ENCODE measurements at regions not wholly inside any gene's neighbourhood (a gene's known extent, or its start where the extent isn't known, plus 50 kb on each side); places are given as distances from the start of the nearest gene placed in this dataset.
"Not testable (repeated sequence)": the region's sequence is repeated elsewhere in the genome, so short reads cannot be mapped to it uniquely, and the experiment has no call there.

DNA sequence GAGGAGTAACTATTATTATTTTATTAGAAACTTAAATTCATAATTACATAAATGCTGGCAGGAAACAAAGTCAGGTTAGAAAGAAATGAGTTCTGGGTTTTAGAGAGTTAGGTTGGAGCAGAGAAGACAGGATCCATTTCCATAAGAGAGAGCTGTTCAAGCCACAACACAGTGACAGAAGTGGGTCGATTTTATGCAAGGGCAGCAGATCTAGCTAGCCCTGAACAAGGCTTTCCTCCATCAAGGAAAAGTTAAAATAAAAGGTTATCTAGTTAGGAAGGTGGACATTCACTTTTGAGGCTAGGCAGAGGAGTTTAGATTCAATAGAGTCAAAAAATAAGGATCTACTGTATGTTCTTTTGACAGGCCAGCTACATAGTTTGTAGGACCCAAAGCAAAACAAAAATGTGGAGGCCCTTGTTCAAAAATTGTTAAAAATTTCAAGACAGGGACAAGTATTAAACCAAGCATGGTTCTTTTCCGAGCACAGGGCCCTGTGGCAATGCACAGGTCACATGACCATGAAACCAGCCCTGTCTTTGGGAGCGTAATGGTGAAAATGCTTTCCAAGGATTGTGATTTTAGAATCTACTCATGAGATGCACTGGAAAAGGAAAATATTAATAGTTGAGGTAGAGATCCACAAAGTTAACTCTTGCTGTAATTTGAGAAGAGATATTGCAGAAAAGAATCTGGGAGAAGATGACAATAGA, 91.2 kb upstream of the CREB1 start:
- Histone ChIP-seq H3K9ac (ENCODE audit: control insufficient read depth, insufficient read depth, low read length) (no peak overlapping the region), H2AFZ (ENCODE audit: control insufficient read depth, low read depth, low read length) (no peak overlapping the region), H3K36me3 (ENCODE audit: control insufficient read depth in 2 of 2, insufficient read depth in 2 of 2, low read length in 1 of 2) (no peaks in the 10 kb centered on the region), H3K27ac (ENCODE audit: control insufficient read depth, insufficient read depth) (no peak overlapping the region), H3K27me3 (replicated peaks in 1 of 2; ENCODE audit: control insufficient read depth in 2 of 2, insufficient read depth in 2 of 2, low read length in 1 of 2) (no peaks in the 10 kb centered on the region), H3K4me3 (no peak overlapping the region), H3K9me3 (replicated peaks; ENCODE audit: control insufficient read depth, insufficient read depth, low read length) (no peaks in the 10 kb centered on the region), H3K4me2 (ENCODE audit: control insufficient read depth, insufficient read depth) (no peak overlapping the region), H3K4me1 (ENCODE audit: control insufficient read depth, insufficient read depth, low read length) (no peaks in the 10 kb centered on the region), H3K79me2 (ENCODE audit: control insufficient read depth, insufficient read depth, low read length) (no peaks in the 10 kb centered on the region), H4K20me1 (ENCODE audit: control insufficient read depth, insufficient read depth) (no peaks in the 10 kb centered on the region)
- no TSS peak for BruUV-seq (replicated peaks)
- ChIA-PET POLR2A (no interaction called here), CTCF (no interaction called here), SMC1A (ENCODE audit: uncharacterized antibody, unreplicated experiment) (no interaction called here), RAD21 (ENCODE audit: unreplicated experiment) (no interaction called here)
- DNase-seq (ENCODE audit: low read depth, low spot score), result no peak
- ATAC-seq, result no peak
- intact Hi-C loops (cut with micrococcal nuclease; ENCODE audit: unreplicated experiment), result no loop called here
- TF ChIP-seq, protein P1, sequence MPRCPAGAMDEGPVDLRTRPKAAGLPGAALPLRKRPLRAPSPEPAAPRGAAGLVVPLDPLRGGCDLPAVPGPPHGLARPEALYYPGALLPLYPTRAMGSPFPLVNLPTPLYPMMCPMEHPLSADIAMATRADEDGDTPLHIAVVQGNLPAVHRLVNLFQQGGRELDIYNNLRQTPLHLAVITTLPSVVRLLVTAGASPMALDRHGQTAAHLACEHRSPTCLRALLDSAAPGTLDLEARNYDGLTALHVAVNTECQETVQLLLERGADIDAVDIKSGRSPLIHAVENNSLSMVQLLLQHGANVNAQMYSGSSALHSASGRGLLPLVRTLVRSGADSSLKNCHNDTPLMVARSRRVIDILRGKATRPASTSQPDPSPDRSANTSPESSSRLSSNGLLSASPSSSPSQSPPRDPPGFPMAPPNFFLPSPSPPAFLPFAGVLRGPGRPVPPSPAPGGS (IDR thresholded peaks at IDR 0.05; ENCODE audit: borderline replicate concordance, insufficient read depth, low read depth, low read length, poor library complexity, severe bottlenecking), result no peak
- TF ChIP-seq SP1 (IDR thresholded peaks at IDR 0.05; ENCODE audit: low read depth, low read length) (no peak), PAX8 (IDR thresholded peaks at IDR 0.05) (no peak), ASH2L (IDR thresholded peaks at IDR 0.05; ENCODE audit: borderline replicate concordance, low read depth) (no peak)
- TF ChIP-seq, protein P2, sequence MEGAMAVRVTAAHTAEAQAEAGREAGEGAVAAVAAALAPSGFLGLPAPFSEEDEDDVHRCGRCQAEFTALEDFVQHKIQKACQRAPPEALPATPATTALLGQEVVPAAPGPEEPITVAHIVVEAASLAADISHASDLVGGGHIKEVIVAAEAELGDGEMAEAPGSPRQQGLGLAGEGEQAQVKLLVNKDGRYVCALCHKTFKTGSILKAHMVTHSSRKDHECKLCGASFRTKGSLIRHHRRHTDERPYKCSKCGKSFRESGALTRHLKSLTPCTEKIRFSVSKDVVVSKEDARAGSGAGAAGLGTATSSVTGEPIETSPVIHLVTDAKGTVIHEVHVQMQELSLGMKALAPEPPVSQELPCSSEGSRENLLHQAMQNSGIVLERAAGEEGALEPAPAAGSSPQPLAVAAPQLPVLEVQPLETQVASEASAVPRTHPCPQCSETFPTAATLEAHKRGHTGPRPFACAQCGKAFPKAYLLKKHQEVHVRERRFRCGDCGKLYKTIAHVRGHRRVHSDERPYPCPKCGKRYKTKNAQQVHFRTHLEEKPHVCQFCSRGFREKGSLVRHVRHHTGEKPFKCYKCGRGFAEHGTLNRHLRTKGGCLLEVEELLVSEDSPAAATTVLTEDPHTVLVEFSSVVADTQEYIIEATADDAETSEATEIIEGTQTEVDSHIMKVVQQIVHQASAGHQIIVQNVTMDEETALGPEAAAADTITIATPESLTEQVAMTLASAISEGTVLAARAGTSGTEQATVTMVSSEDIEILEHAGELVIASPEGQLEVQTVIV (IDR thresholded peaks at IDR 0.05; ENCODE audit: borderline replicate concordance, partially characterized antibody), result no peak
- TF ChIP-seq, protein P3, sequence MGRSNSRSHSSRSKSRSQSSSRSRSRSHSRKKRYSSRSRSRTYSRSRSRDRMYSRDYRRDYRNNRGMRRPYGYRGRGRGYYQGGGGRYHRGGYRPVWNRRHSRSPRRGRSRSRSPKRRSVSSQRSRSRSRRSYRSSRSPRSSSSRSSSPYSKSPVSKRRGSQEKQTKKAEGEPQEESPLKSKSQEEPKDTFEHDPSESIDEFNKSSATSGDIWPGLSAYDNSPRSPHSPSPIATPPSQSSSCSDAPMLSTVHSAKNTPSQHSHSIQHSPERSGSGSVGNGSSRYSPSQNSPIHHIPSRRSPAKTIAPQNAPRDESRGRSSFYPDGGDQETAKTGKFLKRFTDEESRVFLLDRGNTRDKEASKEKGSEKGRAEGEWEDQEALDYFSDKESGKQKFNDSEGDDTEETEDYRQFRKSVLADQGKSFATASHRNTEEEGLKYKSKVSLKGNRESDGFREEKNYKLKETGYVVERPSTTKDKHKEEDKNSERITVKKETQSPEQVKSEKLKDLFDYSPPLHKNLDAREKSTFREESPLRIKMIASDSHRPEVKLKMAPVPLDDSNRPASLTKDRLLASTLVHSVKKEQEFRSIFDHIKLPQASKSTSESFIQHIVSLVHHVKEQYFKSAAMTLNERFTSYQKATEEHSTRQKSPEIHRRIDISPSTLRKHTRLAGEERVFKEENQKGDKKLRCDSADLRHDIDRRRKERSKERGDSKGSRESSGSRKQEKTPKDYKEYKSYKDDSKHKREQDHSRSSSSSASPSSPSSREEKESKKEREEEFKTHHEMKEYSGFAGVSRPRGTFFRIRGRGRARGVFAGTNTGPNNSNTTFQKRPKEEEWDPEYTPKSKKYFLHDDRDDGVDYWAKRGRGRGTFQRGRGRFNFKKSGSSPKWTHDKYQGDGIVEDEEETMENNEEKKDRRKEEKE (IDR thresholded peaks at IDR 0.05), result no peak
- TF ChIP-seq, protein P4, sequence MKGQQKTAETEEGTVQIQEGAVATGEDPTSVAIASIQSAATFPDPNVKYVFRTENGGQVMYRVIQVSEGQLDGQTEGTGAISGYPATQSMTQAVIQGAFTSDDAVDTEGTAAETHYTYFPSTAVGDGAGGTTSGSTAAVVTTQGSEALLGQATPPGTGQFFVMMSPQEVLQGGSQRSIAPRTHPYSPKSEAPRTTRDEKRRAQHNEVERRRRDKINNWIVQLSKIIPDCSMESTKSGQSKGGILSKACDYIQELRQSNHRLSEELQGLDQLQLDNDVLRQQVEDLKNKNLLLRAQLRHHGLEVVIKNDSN (IDR thresholded peaks at IDR 0.05; ENCODE audit: borderline replicate concordance, extremely low read length, insufficient read depth, low read depth, low read length), result no peak
- in situ Hi-C loops (cut with MboI), result no loop called here
- no peak for FAIRE-seq
- WGBS (ENCODE audit: insufficient coverage, insufficient replicate concordance, low lambda C conversion rate, missing lambda C conversion rate), result 45% methylated on average over 3 of the region's 3 CpGs

DNA sequence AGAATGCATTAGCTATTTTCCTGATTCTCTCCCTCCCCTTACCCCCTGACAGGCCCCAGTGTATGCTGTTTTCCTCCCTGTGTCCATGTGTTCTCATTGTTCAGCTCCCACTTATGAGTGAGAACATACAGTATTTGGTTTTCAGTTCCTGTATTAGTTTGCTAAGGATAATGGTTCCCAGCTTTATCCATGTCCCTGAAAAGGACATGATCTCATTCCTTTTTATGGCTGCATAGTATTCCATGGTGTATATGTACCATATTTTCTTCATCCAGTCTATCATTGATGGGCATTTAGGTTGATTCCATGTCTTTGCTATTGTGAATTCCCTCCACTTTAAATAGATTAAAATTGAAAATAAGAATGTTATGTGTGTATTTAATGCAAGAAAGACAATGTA, 89.9 kb upstream of the CREB1 start:
- H3K36me3 ChIP-seq (ENCODE audit: control insufficient read depth in 2 of 2, insufficient read depth in 2 of 2, low read length in 1 of 2); BruUV-seq (replicated peaks); FAIRE-seq; intact Hi-C loops (cut with micrococcal nuclease; ENCODE audit: unreplicated experiment); H4K20me1 ChIP-seq (ENCODE audit: control insufficient read depth, insufficient read depth); H3K4me3 ChIP-seq; H3K27ac ChIP-seq (ENCODE audit: control insufficient read depth, insufficient read depth); H3K9me3 ChIP-seq (replicated peaks; ENCODE audit: control insufficient read depth, insufficient read depth, low read length); RAD21 ChIA-PET (ENCODE audit: unreplicated experiment); DNase-seq (ENCODE audit: low read depth, low spot score); H3K27me3 ChIP-seq (replicated peaks in 1 of 2; ENCODE audit: control insufficient read depth in 2 of 2, insufficient read depth in 2 of 2, low read length in 1 of 2); H3K9ac ChIP-seq (ENCODE audit: control insufficient read depth, insufficient read depth, low read length); ATAC-seq; POLR2A ChIA-PET; H3K4me1 ChIP-seq (ENCODE audit: control insufficient read depth, insufficient read depth, low read length); in situ Hi-C loops (cut with MboI); H2AFZ ChIP-seq (ENCODE audit: control insufficient read depth, low read depth, low read length); CTCF ChIA-PET; SMC1A ChIA-PET (ENCODE audit: uncharacterized antibody, unreplicated experiment); H3K79me2 ChIP-seq (ENCODE audit: control insufficient read depth, insufficient read depth, low read length); H3K4me2 ChIP-seq (ENCODE audit: control insufficient read depth, insufficient read depth): not testable (repeated sequence)

Measured in GM12878 (cell line).